Left ventricle myocardium inferior (tissue), 1 donor: ENCODE measurements at regions not wholly inside any gene's neighbourhood (a gene's known extent, or its start where the extent isn't known, plus 50 kb on each side); places are given as distances from the start of the nearest gene placed in this dataset.

Experiments
- DNase-seq: peaks from one replicate; pipeline ENCODE4 v3.0.0-alpha.2; 2020
- H3K27ac ChIP-seq: fragments of 200-600 bp; replicated peaks from 2 replicates; pipeline ENCODE4 v1.8.0; 2021
- H3K27me3 ChIP-seq: fragments of 200-600 bp; 2 replicates; pipeline ENCODE4 v1.8.0; 2021; ENCODE audit warnings: low read depth
- H3K36me3 ChIP-seq: fragments of 200-600 bp; 2 replicates; pipeline ENCODE4 v1.8.0; 2021
- H3K4me1 ChIP-seq: fragments of 200-600 bp; 2 replicates; pipeline ENCODE4 v1.8.0; 2021
- H3K4me3 ChIP-seq: fragments of 200-600 bp; 2 replicates; pipeline ENCODE4 v1.8.0; 2021; ENCODE audit warnings: mild to moderate bottlenecking, moderate library complexity
- H3K9me3 ChIP-seq: fragments of 200-600 bp; replicated peaks from 2 replicates; pipeline ENCODE4 v1.8.0; 2021
- CTCF ChIP-seq: fragments of 200-600 bp; IDR thresholded peaks from 2 replicates; pipeline ENCODE4 v1.8.0; 2021; ENCODE audit warnings: antibody characterized with exemption, mild to moderate bottlenecking, borderline replicate concordance
- intact Hi-C: fragments of 100-400 bp; cut with micrococcal nuclease; formaldehyde crosslinking; loops from one replicate; pipeline ENCODE4 v1.11.0; 2022
- donor health status: DM: no; HTN: yes; CAD: no; lungs with severe emphysema.

GRCh38 chr2:106646605-106647004 is 159.4 kb downstream of the CD8B2 start:
- TF ChIP-seq CTCF: no peak
- H3K27me3 ChIP-seq: peaks cover 15% of the 10 kb centered on the region
- intact Hi-C loops: no loop called here
- H3K4me1 ChIP-seq: no peaks in the 10 kb centered on the region
- no peak overlapping the region for H3K27ac ChIP-seq
- H3K9me3 ChIP-seq: no peaks in the 10 kb centered on the region
- H3K4me3 ChIP-seq: no peak overlapping the region
- DNase-seq: no peak
- H3K36me3 ChIP-seq: no peaks in the 10 kb centered on the region

GRCh38 chr2:106649306-106649705 is 162.1 kb downstream of the CD8B2 start:
- no peak for TF ChIP-seq CTCF
- H3K9me3 ChIP-seq: no peaks in the 10 kb centered on the region
- H3K27ac ChIP-seq: no peak overlapping the region
- no peaks in the 10 kb centered on the region for H3K4me1 ChIP-seq
- H3K4me3 ChIP-seq: no peak overlapping the region
- DNase-seq: no peak
- intact Hi-C loops: no loop called here
- peaks cover 15% of the 10 kb centered on the region for H3K27me3 ChIP-seq
- no peaks in the 10 kb centered on the region for H3K36me3 ChIP-seq

- Histone ChIP-seq H3K4me1 (no peaks in the 10 kb centered on the region), H3K36me3 (no peaks in the 10 kb centered on the region), H3K4me3 (no peak overlapping the region), H3K9me3 (peaks cover 14% of the 10 kb centered on the region), H3K27ac (no peak overlapping the region), H3K27me3 (peaks cover 14% of the 10 kb centered on the region)
- intact Hi-C loops: no loop called here
- no peak for DNase-seq
- no peak for TF ChIP-seq CTCF
Measured at GRCh38 chr2:106653465-106653864, 166.3 kb downstream of the CD8B2 start.

GRCh38 chr2:106658616-106659015 is 171.5 kb downstream of the CD8B2 start:
- H3K4me3 ChIP-seq: no peak overlapping the region

GRCh38 chr2:106664669-106665068 is 177.5 kb downstream of the CD8B2 start:
- Histone ChIP-seq H3K4me3 (no peak overlapping the region), H3K27me3 (no peaks in the 10 kb centered on the region), H3K36me3 (no peaks in the 10 kb centered on the region), H3K9me3 (peaks cover under 1% of the 10 kb centered on the region), H3K4me1 (no peaks in the 10 kb centered on the region), H3K27ac (no peak overlapping the region)
- no peak for DNase-seq
- no peak for TF ChIP-seq CTCF
- intact Hi-C loops: no loop called here

More at GRCh38 chr2:106658616-106659015, 171.5 kb downstream of the CD8B2 start:
- no peaks in the 10 kb centered on the region for H3K27me3 ChIP-seq
- no peak overlapping the region for H3K27ac ChIP-seq
- no peak for DNase-seq
- H3K4me1 ChIP-seq: no peaks in the 10 kb centered on the region
- TF ChIP-seq CTCF: no peak
- intact Hi-C loops: no loop called here
- H3K36me3 ChIP-seq: no peaks in the 10 kb centered on the region
- peaks cover 14% of the 10 kb centered on the region for H3K9me3 ChIP-seq
